ENCODE measurements at regions not wholly inside any gene's neighbourhood (a gene's known extent, or its start where the extent isn't known, plus 50 kb on each side); places are given as distances from the start of the nearest gene placed in this dataset.

GRCh38 chr9:106683454-106683853 is 179.5 kb upstream of the ZNF462 start:
- ATAC-seq (ENCODE audit: insufficient read depth, low read depth) = no peak
- H2AFZ ChIP-seq (ENCODE audit: low read depth, low read length) = no peak overlapping the region
- H3K9me3 ChIP-seq (ENCODE audit: insufficient read depth, low read length, severe bottlenecking) = no peaks in the 10 kb centered on the region
- H3K27me3 ChIP-seq (ENCODE audit: insufficient read depth, low read length, poor library complexity) = no peaks in the 10 kb centered on the region
- DNase-seq = no peak
- no peaks in the 10 kb centered on the region for H3K79me2 ChIP-seq (ENCODE audit: insufficient read depth, low read length)
- no peaks in the 10 kb centered on the region for H4K20me1 ChIP-seq (ENCODE audit: insufficient read depth, low read length)
- no peak overlapping the region for H3K4me2 ChIP-seq (ENCODE audit: insufficient read depth, low read length)
- no peaks in the 10 kb centered on the region for H3K4me1 ChIP-seq (ENCODE audit: insufficient read depth, low read length)
- H3K36me3 ChIP-seq (ENCODE audit: insufficient read depth, low read length) = no peaks in the 10 kb centered on the region
- TF ChIP-seq EZH2 (IDR thresholded peaks at IDR 0.05; ENCODE audit: borderline replicate concordance, low read depth, low read length, severe bottlenecking) = no peak
- TF ChIP-seq, protein P1, sequence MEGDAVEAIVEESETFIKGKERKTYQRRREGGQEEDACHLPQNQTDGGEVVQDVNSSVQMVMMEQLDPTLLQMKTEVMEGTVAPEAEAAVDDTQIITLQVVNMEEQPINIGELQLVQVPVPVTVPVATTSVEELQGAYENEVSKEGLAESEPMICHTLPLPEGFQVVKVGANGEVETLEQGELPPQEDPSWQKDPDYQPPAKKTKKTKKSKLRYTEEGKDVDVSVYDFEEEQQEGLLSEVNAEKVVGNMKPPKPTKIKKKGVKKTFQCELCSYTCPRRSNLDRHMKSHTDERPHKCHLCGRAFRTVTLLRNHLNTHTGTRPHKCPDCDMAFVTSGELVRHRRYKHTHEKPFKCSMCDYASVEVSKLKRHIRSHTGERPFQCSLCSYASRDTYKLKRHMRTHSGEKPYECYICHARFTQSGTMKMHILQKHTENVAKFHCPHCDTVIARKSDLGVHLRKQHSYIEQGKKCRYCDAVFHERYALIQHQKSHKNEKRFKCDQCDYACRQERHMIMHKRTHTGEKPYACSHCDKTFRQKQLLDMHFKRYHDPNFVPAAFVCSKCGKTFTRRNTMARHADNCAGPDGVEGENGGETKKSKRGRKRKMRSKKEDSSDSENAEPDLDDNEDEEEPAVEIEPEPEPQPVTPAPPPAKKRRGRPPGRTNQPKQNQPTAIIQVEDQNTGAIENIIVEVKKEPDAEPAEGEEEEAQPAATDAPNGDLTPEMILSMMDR (IDR thresholded peaks at IDR 0.05; ENCODE audit: borderline replicate concordance, extremely low read depth, low read length, poor library complexity, severe bottlenecking) = no peak
- no peak overlapping the region for H3K9ac ChIP-seq (ENCODE audit: low read depth, low read length)
- no peak overlapping the region for H3K4me3 ChIP-seq (ENCODE audit: low read depth in 1 of 2, low read length in 2 of 2)
- H3K27ac ChIP-seq (ENCODE audit: low read length) = no peak overlapping the region

GRCh38 chr9:106684940-106685695 is 177.8 kb upstream of the ZNF462 start:
- no peak overlapping the region for H3K9ac ChIP-seq (ENCODE audit: low read depth, low read length)
- no peaks in the 10 kb centered on the region for H3K79me2 ChIP-seq (ENCODE audit: insufficient read depth, low read length)
- no peak overlapping the region for H3K27ac ChIP-seq (ENCODE audit: low read length)
- no peaks in the 10 kb centered on the region for H3K36me3 ChIP-seq (ENCODE audit: insufficient read depth, low read length)
- H4K20me1 ChIP-seq (ENCODE audit: insufficient read depth, low read length) = no peaks in the 10 kb centered on the region
- H3K9me3 ChIP-seq (ENCODE audit: insufficient read depth, low read length, severe bottlenecking) = no peaks in the 10 kb centered on the region
- no peak overlapping the region for H2AFZ ChIP-seq (ENCODE audit: low read depth, low read length)
- TF ChIP-seq EZH2 (IDR thresholded peaks at IDR 0.05; ENCODE audit: borderline replicate concordance, low read depth, low read length, severe bottlenecking) = no peak
- TF ChIP-seq, protein P1 (IDR thresholded peaks at IDR 0.05; ENCODE audit: borderline replicate concordance, extremely low read depth, low read length, poor library complexity, severe bottlenecking) = no peak
- H3K4me2 ChIP-seq (ENCODE audit: insufficient read depth, low read length) = no peak overlapping the region
- H3K4me3 ChIP-seq (ENCODE audit: low read depth in 1 of 2, low read length in 2 of 2) = no peak overlapping the region
- DNase-seq (no peak), ATAC-seq (ENCODE audit: insufficient read depth, low read depth) (no peak)
- H3K4me1 ChIP-seq (ENCODE audit: insufficient read depth, low read length) = no peaks in the 10 kb centered on the region
- H3K27me3 ChIP-seq (ENCODE audit: insufficient read depth, low read length, poor library complexity) = no peaks in the 10 kb centered on the region

DNA sequence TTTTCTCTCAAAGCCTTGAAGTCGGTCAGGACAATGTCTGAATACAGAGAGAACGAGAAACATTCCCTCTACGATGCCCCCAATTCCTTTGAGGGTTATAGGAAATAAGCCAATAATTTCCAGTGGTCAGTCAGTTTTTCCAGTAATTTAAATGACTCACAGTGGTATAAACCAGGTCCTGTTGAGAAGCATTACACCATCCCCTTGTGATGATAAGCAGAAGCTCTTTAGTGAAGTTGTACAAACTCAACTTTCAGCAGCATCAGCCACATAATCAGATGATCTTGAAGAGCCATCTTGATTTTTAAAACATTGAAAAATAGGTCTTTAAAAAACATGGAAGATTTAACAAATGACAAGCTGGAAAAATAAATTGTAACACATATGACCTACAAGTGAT is 173.9 kb upstream of the ZNF462 start:
- no peak for DNase-seq
- Histone ChIP-seq H3K9ac (ENCODE audit: low read depth, low read length) (no peak overlapping the region), H4K20me1 (ENCODE audit: insufficient read depth, low read length) (no peaks in the 10 kb centered on the region), H3K79me2 (ENCODE audit: insufficient read depth, low read length) (no peaks in the 10 kb centered on the region), H3K27me3 (ENCODE audit: insufficient read depth, low read length, poor library complexity) (no peaks in the 10 kb centered on the region), H3K4me3 (ENCODE audit: low read depth in 1 of 2, low read length in 2 of 2) (no peak overlapping the region), H3K36me3 (ENCODE audit: insufficient read depth, low read length) (no peaks in the 10 kb centered on the region), H3K9me3 (ENCODE audit: insufficient read depth, low read length, severe bottlenecking) (no peaks in the 10 kb centered on the region), H3K4me2 (ENCODE audit: insufficient read depth, low read length) (no peak overlapping the region), H3K27ac (ENCODE audit: low read length) (no peak overlapping the region), H2AFZ (ENCODE audit: low read depth, low read length) (no peak overlapping the region), H3K4me1 (ENCODE audit: insufficient read depth, low read length) (no peaks in the 10 kb centered on the region)
- no peak for ATAC-seq (ENCODE audit: insufficient read depth, low read depth)
- TF ChIP-seq, protein P1 (IDR thresholded peaks at IDR 0.05; ENCODE audit: borderline replicate concordance, extremely low read depth, low read length, poor library complexity, severe bottlenecking) = no peak
- TF ChIP-seq EZH2 (IDR thresholded peaks at IDR 0.05; ENCODE audit: borderline replicate concordance, low read depth, low read length, severe bottlenecking) = no peak

All from DND-41 (cell line).